ENCODE measurements at regions not wholly inside any gene's neighbourhood (a gene's known extent, or its start where the extent isn't known, plus 50 kb on each side); places are given as distances from the start of the nearest gene placed in this dataset.

DNA sequence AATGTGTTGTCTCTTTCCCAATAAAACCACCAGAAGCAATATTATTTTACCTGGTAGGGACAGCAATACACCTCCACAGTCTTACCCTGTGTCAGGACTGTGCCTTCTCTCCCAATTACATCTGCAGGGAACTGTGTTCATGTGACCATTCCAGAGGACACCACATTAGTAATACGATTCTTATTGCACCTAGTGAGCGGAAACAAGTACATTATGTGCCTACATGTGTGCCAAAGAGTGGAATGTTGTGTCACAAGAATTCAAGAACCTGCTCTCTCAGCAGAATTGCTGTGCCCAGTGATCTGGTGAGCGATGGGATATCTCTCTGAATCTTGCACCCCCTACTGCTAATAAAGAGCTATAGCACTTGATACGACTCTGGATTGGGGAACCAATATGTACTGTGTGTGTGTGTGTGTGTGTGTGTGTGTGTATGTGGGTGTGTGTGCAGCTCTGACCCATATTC is 57.4 kb upstream of the FOXC1 start:
- TF ChIP-seq, protein P1, sequence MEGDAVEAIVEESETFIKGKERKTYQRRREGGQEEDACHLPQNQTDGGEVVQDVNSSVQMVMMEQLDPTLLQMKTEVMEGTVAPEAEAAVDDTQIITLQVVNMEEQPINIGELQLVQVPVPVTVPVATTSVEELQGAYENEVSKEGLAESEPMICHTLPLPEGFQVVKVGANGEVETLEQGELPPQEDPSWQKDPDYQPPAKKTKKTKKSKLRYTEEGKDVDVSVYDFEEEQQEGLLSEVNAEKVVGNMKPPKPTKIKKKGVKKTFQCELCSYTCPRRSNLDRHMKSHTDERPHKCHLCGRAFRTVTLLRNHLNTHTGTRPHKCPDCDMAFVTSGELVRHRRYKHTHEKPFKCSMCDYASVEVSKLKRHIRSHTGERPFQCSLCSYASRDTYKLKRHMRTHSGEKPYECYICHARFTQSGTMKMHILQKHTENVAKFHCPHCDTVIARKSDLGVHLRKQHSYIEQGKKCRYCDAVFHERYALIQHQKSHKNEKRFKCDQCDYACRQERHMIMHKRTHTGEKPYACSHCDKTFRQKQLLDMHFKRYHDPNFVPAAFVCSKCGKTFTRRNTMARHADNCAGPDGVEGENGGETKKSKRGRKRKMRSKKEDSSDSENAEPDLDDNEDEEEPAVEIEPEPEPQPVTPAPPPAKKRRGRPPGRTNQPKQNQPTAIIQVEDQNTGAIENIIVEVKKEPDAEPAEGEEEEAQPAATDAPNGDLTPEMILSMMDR (IDR thresholded peaks at IDR 0.05) = no peak
- TF ChIP-seq EZH2 (IDR thresholded peaks at IDR 0.05; ENCODE audit: borderline replicate concordance, insufficient read depth, low read depth, low read length, poor library complexity, severe bottlenecking) = no peak
